ENCODE measurements at regions not wholly inside any gene's neighbourhood (a gene's known extent, or its start where the extent isn't known, plus 50 kb on each side); places are given as distances from the start of the nearest gene placed in this dataset.

GRCh38 chr2:129229830-129230441 lies 749.5 kb upstream of the RAB6C start:
- no TSS peak for BruUV-seq (replicated peaks)
- intact Hi-C loops (cut with micrococcal nuclease) = no loop called here
- no peaks in the 10 kb centered on the region for H3K9me2 ChIP-seq (replicated peaks; ENCODE audit: low read length)
- no peaks in the 10 kb centered on the region for H4K20me1 ChIP-seq (ENCODE audit: low read length)
- H3K4me1 ChIP-seq (ENCODE audit: insufficient read depth, low read length) = no peaks in the 10 kb centered on the region
- no peak for DNase-seq
- ATAC-seq = no peak
- H3K79me2 ChIP-seq (ENCODE audit: low read length) = no peaks in the 10 kb centered on the region
- TF ChIP-seq EZH2phosphoT487 (IDR thresholded peaks at IDR 0.05; ENCODE audit: borderline replicate concordance, low read length) (no peak), CTCF (conservative IDR thresholded peaks at IDR 0.05; ENCODE audit: low read depth, low read length) (no peak)
- POLR2A ChIA-PET (ENCODE audit: unreplicated experiment) = no interaction called here
- H3K27me3 ChIP-seq (ENCODE audit: low read length) = no peaks in the 10 kb centered on the region
- H3K9me3 ChIP-seq (ENCODE audit: low read length) = no peaks in the 10 kb centered on the region
- H3K4me2 ChIP-seq (ENCODE audit: low read length) = no peak overlapping the region
- no peak overlapping the region for H2AFZ ChIP-seq (ENCODE audit: low read length)
- H3K27ac ChIP-seq (ENCODE audit: low read length) = no peak overlapping the region
- H3K4me3 ChIP-seq (ENCODE audit: low read length) = no peak overlapping the region
- H3K36me3 ChIP-seq (ENCODE audit: low read depth, low read length) = no peaks in the 10 kb centered on the region
- CTCF ChIA-PET = no interaction called here
- no peak overlapping the region for H3K9ac ChIP-seq (ENCODE audit: low read length)
- H3F3A ChIP-seq (ENCODE audit: low read length, unreplicated experiment) = no peaks in the 10 kb centered on the region

GRCh38 chr2:129231924-129232323 lies 747.5 kb upstream of the RAB6C start:
- Histone ChIP-seq H3K9ac (ENCODE audit: low read length) (no peak overlapping the region), H3K9me3 (ENCODE audit: low read length) (no peaks in the 10 kb centered on the region), H3K27me3 (ENCODE audit: low read length) (no peaks in the 10 kb centered on the region), H3K4me1 (ENCODE audit: insufficient read depth, low read length) (no peaks in the 10 kb centered on the region), H3K27ac (ENCODE audit: low read length) (no peak overlapping the region), H3K36me3 (ENCODE audit: low read depth, low read length) (no peaks in the 10 kb centered on the region), H3F3A (ENCODE audit: low read length, unreplicated experiment) (no peaks in the 10 kb centered on the region), H3K9me2 (replicated peaks; ENCODE audit: low read length) (no peaks in the 10 kb centered on the region), H3K4me2 (ENCODE audit: low read length) (no peak overlapping the region), H2AFZ (ENCODE audit: low read length) (no peak overlapping the region), H3K4me3 (ENCODE audit: low read length) (no peak overlapping the region), H4K20me1 (ENCODE audit: low read length) (no peaks in the 10 kb centered on the region), H3K79me2 (ENCODE audit: low read length) (no peaks in the 10 kb centered on the region)
- no peak for DNase-seq
- ChIA-PET CTCF (no interaction called here), POLR2A (ENCODE audit: unreplicated experiment) (no interaction called here)
- ATAC-seq = no peak
- BruUV-seq (replicated peaks) = no TSS peak
- intact Hi-C loops (cut with micrococcal nuclease) = no loop called here
- TF ChIP-seq EZH2 (IDR thresholded peaks at IDR 0.05; ENCODE audit: low read length, unreplicated experiment) = no peak
- no peak for TF ChIP-seq CTCF (conservative IDR thresholded peaks at IDR 0.05; ENCODE audit: low read depth, low read length)
- TF ChIP-seq EZH2phosphoT487 (IDR thresholded peaks at IDR 0.05; ENCODE audit: borderline replicate concordance, low read length) = no peak

- no peaks in the 10 kb centered on the region for H3F3A ChIP-seq (ENCODE audit: low read length, unreplicated experiment)
- ATAC-seq = no peak
- POLR2A ChIA-PET (ENCODE audit: unreplicated experiment) = no interaction called here
Observed at GRCh38 chr2:129233166-129233565, 746.3 kb upstream of the RAB6C start.

More at GRCh38 chr2:129233166-129233565, 746.3 kb upstream of the RAB6C start:
- Histone ChIP-seq H2AFZ (ENCODE audit: low read length) (no peak overlapping the region), H3K79me2 (ENCODE audit: low read length) (no peaks in the 10 kb centered on the region), H3K4me3 (ENCODE audit: low read length) (no peak overlapping the region), H3K27ac (ENCODE audit: low read length) (no peak overlapping the region), H3K9ac (ENCODE audit: low read length) (no peak overlapping the region), H3K9me3 (ENCODE audit: low read length) (no peaks in the 10 kb centered on the region), H3K27me3 (ENCODE audit: low read length) (no peaks in the 10 kb centered on the region), H3K9me2 (replicated peaks; ENCODE audit: low read length) (no peaks in the 10 kb centered on the region), H4K20me1 (ENCODE audit: low read length) (no peaks in the 10 kb centered on the region), H3K36me3 (ENCODE audit: low read depth, low read length) (no peaks in the 10 kb centered on the region), H3K4me1 (ENCODE audit: insufficient read depth, low read length) (no peaks in the 10 kb centered on the region), H3K4me2 (ENCODE audit: low read length) (no peak overlapping the region)
- no peak for DNase-seq
- intact Hi-C loops (cut with micrococcal nuclease) = no loop called here
- CTCF ChIA-PET = no interaction called here
- TF ChIP-seq EZH2phosphoT487 (IDR thresholded peaks at IDR 0.05; ENCODE audit: borderline replicate concordance, low read length) (no peak), CTCF (conservative IDR thresholded peaks at IDR 0.05; ENCODE audit: low read depth, low read length) (no peak), EZH2 (IDR thresholded peaks at IDR 0.05; ENCODE audit: low read length, unreplicated experiment) (no peak)
- no TSS peak for BruUV-seq (replicated peaks)
